CD14-positive monocyte (primary cell): ENCODE measurements at regions not wholly inside any gene's neighbourhood (a gene's known extent, or its start where the extent isn't known, plus 50 kb on each side); places are given as distances from the start of the nearest gene placed in this dataset.

ENCODE experiments used
- DNase-seq, 3 donors: peaks; one replicate each; pipeline ENCODE4 v3.0.0-alpha.2; 2011 to 2022
- H2AFZ ChIP-seq: 2 replicates; pipeline ENCODE4 v1.6.0; 2012; ENCODE audit warnings: mild to moderate bottlenecking, low read depth, low read length, inconsistent platforms; ENCODE audit not compliant: insufficient read depth, poor library complexity, severe bottlenecking
- H3K27ac ChIP-seq, 2 donors: 1 replicate in 1 of 2; 2 replicates in 1 of 2; pipeline ENCODE4 v1.5.1; 2012 to 2013; ENCODE audit warnings: low read length in 2 of 2, control low read depth in 1 of 2, inconsistent platforms in 1 of 2, low read depth in 1 of 2, mild to moderate bottlenecking in 1 of 2
- H3K27me3 ChIP-seq, 2 donors: one replicate each; pipeline versions ENCODE4 v1.6.0 to v1.6.1; 2011 to 2013; ENCODE audit warnings: low read length in 2 of 2; ENCODE audit not compliant: control insufficient read depth in 2 of 2, insufficient read depth in 2 of 2
- H3K36me3 ChIP-seq, 2 donors: replicated peaks in 1 of 2; 1 replicate in 1 of 2; 2 replicates in 1 of 2; pipeline versions ENCODE4 v1.5.1 to v1.6.1; 2012 to 2013; ENCODE audit warnings: low read length in 2 of 2, control low read depth in 1 of 2, inconsistent platforms in 1 of 2, mild to moderate bottlenecking in 1 of 2; ENCODE audit not compliant: insufficient read depth in 2 of 2, control insufficient read depth in 1 of 2
- H3K4me1 ChIP-seq, 2 donors: 1 replicate in 1 of 2; 2 replicates in 1 of 2; pipeline versions ENCODE4 v1.5.1 to v1.6.1; 2012 to 2013; ENCODE audit warnings: low read length in 2 of 2, control low read depth in 1 of 2, inconsistent platforms in 1 of 2, mild to moderate bottlenecking in 1 of 2, moderate library complexity in 1 of 2; ENCODE audit not compliant: insufficient read depth in 2 of 2, control insufficient read depth in 1 of 2
- H3K4me2 ChIP-seq: replicated peaks from 2 replicates; pipeline ENCODE3; 2012; ENCODE audit warnings: low read length, moderate library complexity, mild to moderate bottlenecking; ENCODE audit not compliant: poor library complexity, severe bottlenecking; ENCODE audit errors: extremely low read depth
- H3K4me3 ChIP-seq, 3 experiments: fragments of 200-600 bp in 1 of 3; sonication (generic) in 1 of 3; replicated peaks in 1 of 3; 1 replicate in 2 of 3; 2 replicates in 1 of 3; pipeline ENCODE4 v1.5.1; 2011 to 2013; ENCODE audit warnings: low read length in 3 of 3, mild to moderate bottlenecking in 3 of 3, control low read depth in 2 of 3, low read depth in 2 of 3, inconsistent platforms in 1 of 3, moderate library complexity in 1 of 3
- H3K79me2 ChIP-seq: 2 replicates; pipeline ENCODE4 v1.6.0; 2012; ENCODE audit warnings: mild to moderate bottlenecking, control low read depth, inconsistent platforms, low read length, moderate library complexity; ENCODE audit not compliant: insufficient read depth
- H3K9ac ChIP-seq: 2 replicates; pipeline ENCODE4 v1.6.0; 2017; ENCODE audit warnings: low read length, mild to moderate bottlenecking; ENCODE audit not compliant: insufficient read depth, poor library complexity, severe bottlenecking
- H3K9me3 ChIP-seq, 2 donors: replicated peaks in 1 of 2; 1 replicate in 1 of 2; 2 replicates in 1 of 2; pipeline versions ENCODE4 v1.5.1 to v1.6.1; 2012 to 2013; ENCODE audit warnings: low read length in 2 of 2, control low read depth in 1 of 2; ENCODE audit not compliant: control insufficient read depth in 1 of 2, insufficient read depth in 1 of 2
- H4K20me1 ChIP-seq: 2 replicates; pipeline ENCODE4 v1.6.0; 2012; ENCODE audit warnings: mild to moderate bottlenecking, low read length, control low read depth, moderate library complexity; ENCODE audit not compliant: insufficient read depth
- H3K27ac Mint-ChIP-seq, 7 donors: one replicate each; pipeline ENCODE4 v1.8.0; 2020; ENCODE audit warnings: mild to moderate bottlenecking in 7 of 7, mixed read lengths in 7 of 7, moderate library complexity in 6 of 7, inconsistent platforms in 2 of 7
- H3K27me3 Mint-ChIP-seq, 3 donors: one replicate each; pipeline ENCODE4 v1.8.0; 2021 to 2022; ENCODE audit warnings: low read depth in 3 of 3, mild to moderate bottlenecking in 3 of 3, mixed read lengths in 3 of 3, moderate library complexity in 3 of 3, inconsistent platforms in 1 of 3
- H3K36me3 Mint-ChIP-seq, 2 donors: one replicate each; pipeline ENCODE4 v1.8.0; 2020; ENCODE audit warnings: mixed read lengths in 2 of 2, inconsistent platforms in 1 of 2, mild to moderate bottlenecking in 1 of 2
- H3K4me1 Mint-ChIP-seq: one replicate; pipeline ENCODE4 v1.8.0; 2020; ENCODE audit warnings: mild to moderate bottlenecking, mixed read lengths
- H3K4me3 Mint-ChIP-seq, 2 donors: one replicate each; pipeline ENCODE4 v1.8.0; 2020; ENCODE audit warnings: mild to moderate bottlenecking in 2 of 2, mixed read lengths in 2 of 2, moderate library complexity in 1 of 2
- H3K9me3 Mint-ChIP-seq, 7 donors: one replicate each; pipeline ENCODE4 v1.8.0; 2020 to 2022; ENCODE audit warnings: mixed read lengths in 7 of 7, mild to moderate bottlenecking in 6 of 7, moderate library complexity in 6 of 7, inconsistent platforms in 2 of 7
- WGBS: methylation state at CpG from one replicate; pipeline ENCODE4 v1.1.5; 2013; ENCODE audit warnings: missing lambda C conversion rate; ENCODE audit not compliant: insufficient coverage; 5-methylcytosine and 5-hydroxymethylcytosine counted together
- intact Hi-C, 2 donors: fragments of 100-400 bp; cut with micrococcal nuclease; formaldehyde crosslinking; loops; one replicate each; pipeline versions ENCODE4 v1.15.0 to v1.15.1; 2023
- TF ChIP-seq, protein P1 (sequence below): fragments of 200-600 bp; IDR thresholded peaks from one replicate; pipeline ENCODE4 v1.8.0; 2022; ENCODE audit warnings: antibody characterized with exemption, mild to moderate bottlenecking

- Mint-ChIP-seq H3K4me3 (no peak overlapping the region), H3K36me3 (peaks cover 23 to 31% of the 10 kb centered on the region in 2 donors), H3K27ac (peak overlapping the region in 2 of 7 donors; percentile 21 to 42), H3K4me1 (peaks cover 36% of the 10 kb centered on the region), H3K9me3 (peaks cover 0 to 2% (median 0%) of the 10 kb centered on the region in 7 donors), H3K27me3 (peaks cover 0 to 12% (median 4%) of the 10 kb centered on the region in 3 donors)
- Histone ChIP-seq H3K79me2 (no peaks in the 10 kb centered on the region), H3K27ac (peak overlapping the region in 1 of 2 donors; percentile 22), H3K36me3 (peaks cover 0 to 17% of the 10 kb centered on the region in 2 donors), H4K20me1 (peaks cover 74% of the 10 kb centered on the region), H3K4me1 (peaks cover 20 to 35% of the 10 kb centered on the region in 2 donors), H3K9me3 (no peaks in the 10 kb centered on the region), H3K4me3 (no peak overlapping the region), H2AFZ (no peak overlapping the region), H3K9ac (no peak overlapping the region), H3K27me3 (no peaks in the 10 kb centered on the region), H3K4me2 (no peak overlapping the region)
- DNase-seq: peak in 1 of 3 donors; percentile 18
- intact Hi-C loops: no loop called here
- TF ChIP-seq, protein P1, sequence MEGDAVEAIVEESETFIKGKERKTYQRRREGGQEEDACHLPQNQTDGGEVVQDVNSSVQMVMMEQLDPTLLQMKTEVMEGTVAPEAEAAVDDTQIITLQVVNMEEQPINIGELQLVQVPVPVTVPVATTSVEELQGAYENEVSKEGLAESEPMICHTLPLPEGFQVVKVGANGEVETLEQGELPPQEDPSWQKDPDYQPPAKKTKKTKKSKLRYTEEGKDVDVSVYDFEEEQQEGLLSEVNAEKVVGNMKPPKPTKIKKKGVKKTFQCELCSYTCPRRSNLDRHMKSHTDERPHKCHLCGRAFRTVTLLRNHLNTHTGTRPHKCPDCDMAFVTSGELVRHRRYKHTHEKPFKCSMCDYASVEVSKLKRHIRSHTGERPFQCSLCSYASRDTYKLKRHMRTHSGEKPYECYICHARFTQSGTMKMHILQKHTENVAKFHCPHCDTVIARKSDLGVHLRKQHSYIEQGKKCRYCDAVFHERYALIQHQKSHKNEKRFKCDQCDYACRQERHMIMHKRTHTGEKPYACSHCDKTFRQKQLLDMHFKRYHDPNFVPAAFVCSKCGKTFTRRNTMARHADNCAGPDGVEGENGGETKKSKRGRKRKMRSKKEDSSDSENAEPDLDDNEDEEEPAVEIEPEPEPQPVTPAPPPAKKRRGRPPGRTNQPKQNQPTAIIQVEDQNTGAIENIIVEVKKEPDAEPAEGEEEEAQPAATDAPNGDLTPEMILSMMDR: no peak
- WGBS: no CpG with 5 or more reads among the region's 2 CpGs
These were observed 342.6 kb upstream of the RGS6 start for GRCh38 chr14:71589609-71590008.

DNA sequence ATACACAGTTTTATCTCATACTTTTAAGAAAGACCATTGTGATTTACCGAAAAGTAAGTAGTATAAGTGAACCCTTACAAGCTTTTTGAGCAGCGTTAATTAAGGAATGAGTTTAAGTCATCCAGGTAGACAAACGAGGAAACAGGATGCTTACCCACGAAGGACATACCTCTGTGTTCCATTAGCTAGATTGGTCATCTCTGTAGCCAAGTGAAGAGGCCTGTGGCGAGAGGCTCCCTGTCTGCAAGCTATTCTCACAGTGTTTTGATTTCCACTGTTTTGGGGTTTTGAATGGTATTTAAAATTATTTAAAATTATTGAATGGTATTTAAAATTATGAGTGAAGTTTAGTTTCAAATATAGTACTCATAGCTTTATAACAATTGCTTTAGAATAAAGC lies 342.1 kb upstream of the RGS6 start:
- H3K4me3 Mint-ChIP-seq: no peak overlapping the region
- Histone ChIP-seq H3K27me3 (no peaks in the 10 kb centered on the region), H3K9me3 (no peaks in the 10 kb centered on the region), H3K4me1 (peaks cover 20 to 35% of the 10 kb centered on the region in 2 donors), H4K20me1 (peaks cover 79% of the 10 kb centered on the region), H3K9ac (no peak overlapping the region), H3K27ac (no peak overlapping the region), H3K79me2 (no peaks in the 10 kb centered on the region), H2AFZ (no peak overlapping the region), H3K4me2 (no peak overlapping the region), H3K4me3 (no peak overlapping the region), H3K36me3 (peaks cover 0 to 17% of the 10 kb centered on the region in 2 donors)
- H3K9me3 Mint-ChIP-seq: peaks cover 0 to 2% (median 0%) of the 10 kb centered on the region in 7 donors
- peaks cover under 1 to 12% (median 4%) of the 10 kb centered on the region in 3 donors for H3K27me3 Mint-ChIP-seq
- H3K36me3 Mint-ChIP-seq: peaks cover 25 to 31% of the 10 kb centered on the region in 2 donors
- DNase-seq: no peak
- intact Hi-C loops: no loop called here
- TF ChIP-seq, protein P1: no peak
- peaks cover 37% of the 10 kb centered on the region for H3K4me1 Mint-ChIP-seq
- WGBS: 96% methylated on average over 3 of the region's 5 CpGs
- H3K27ac Mint-ChIP-seq: no peak overlapping the region
